ENCODE measurements at regions not wholly inside any gene's neighbourhood (a gene's known extent, or its start where the extent isn't known, plus 50 kb on each side); places are given as distances from the start of the nearest gene placed in this dataset.

GRCh38 chr10:27439101-27439500 lies 65.0 kb upstream of the RAB18 start:
- Histone ChIP-seq H3K27me3 (ENCODE audit: insufficient read depth, low read length, poor library complexity, severe bottlenecking) (no peaks in the 10 kb centered on the region), H4K20me1 (ENCODE audit: insufficient read depth, low read length, poor library complexity, severe bottlenecking) (no peaks in the 10 kb centered on the region), H3K4me1 (ENCODE audit: insufficient read depth, low read length, poor library complexity, severe bottlenecking) (no peaks in the 10 kb centered on the region), H3K4me2 (ENCODE audit: low read depth, low read length, poor library complexity, severe bottlenecking) (no peak overlapping the region), H3K79me2 (ENCODE audit: insufficient read depth, low read length) (no peaks in the 10 kb centered on the region), H3K36me3 (ENCODE audit: insufficient read depth, low read length) (no peaks in the 10 kb centered on the region), H3F3A (ENCODE audit: low read depth) (no peaks in the 10 kb centered on the region), H3K9ac (ENCODE audit: low read depth, low read length, poor library complexity, severe bottlenecking) (no peak overlapping the region), H3K4me3 (ENCODE audit: low read length, poor library complexity, severe bottlenecking) (no peak overlapping the region), H3K9me2 (replicated peaks; ENCODE audit: low read depth, low read length) (no peaks in the 10 kb centered on the region), H3K9me3 (ENCODE audit: insufficient read depth, low read depth, low read length) (no peaks in the 10 kb centered on the region), H2AFZ (ENCODE audit: low read length) (no peak overlapping the region)
- TF ChIP-seq, protein P1, sequence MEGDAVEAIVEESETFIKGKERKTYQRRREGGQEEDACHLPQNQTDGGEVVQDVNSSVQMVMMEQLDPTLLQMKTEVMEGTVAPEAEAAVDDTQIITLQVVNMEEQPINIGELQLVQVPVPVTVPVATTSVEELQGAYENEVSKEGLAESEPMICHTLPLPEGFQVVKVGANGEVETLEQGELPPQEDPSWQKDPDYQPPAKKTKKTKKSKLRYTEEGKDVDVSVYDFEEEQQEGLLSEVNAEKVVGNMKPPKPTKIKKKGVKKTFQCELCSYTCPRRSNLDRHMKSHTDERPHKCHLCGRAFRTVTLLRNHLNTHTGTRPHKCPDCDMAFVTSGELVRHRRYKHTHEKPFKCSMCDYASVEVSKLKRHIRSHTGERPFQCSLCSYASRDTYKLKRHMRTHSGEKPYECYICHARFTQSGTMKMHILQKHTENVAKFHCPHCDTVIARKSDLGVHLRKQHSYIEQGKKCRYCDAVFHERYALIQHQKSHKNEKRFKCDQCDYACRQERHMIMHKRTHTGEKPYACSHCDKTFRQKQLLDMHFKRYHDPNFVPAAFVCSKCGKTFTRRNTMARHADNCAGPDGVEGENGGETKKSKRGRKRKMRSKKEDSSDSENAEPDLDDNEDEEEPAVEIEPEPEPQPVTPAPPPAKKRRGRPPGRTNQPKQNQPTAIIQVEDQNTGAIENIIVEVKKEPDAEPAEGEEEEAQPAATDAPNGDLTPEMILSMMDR (conservative IDR thresholded peaks at IDR 0.05; ENCODE audit: low read length): no peak
- TF ChIP-seq EZH2phosphoT487 (IDR thresholded peaks at IDR 0.05; ENCODE audit: borderline replicate concordance): no peak

DNA sequence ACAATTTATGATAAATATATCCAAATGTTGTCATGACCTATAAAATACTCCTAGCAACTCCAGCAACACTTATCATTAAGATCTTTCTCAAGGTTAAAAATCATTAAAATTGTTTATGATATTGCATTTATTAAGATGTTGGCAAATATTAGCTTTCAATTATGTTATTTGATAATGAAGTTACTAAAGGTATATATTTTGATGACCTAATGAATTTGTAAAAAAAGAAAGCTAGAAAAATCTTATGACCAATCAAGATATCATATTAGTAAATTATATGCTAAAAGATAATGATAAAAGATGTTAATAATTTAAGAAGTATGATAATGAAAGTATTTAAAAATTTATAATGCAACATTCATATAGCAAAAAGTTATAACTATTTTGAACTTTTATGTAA lies 66.3 kb upstream of the RAB18 start:
- Histone ChIP-seq H3K79me2 (ENCODE audit: insufficient read depth, low read length) (no peaks in the 10 kb centered on the region), H3K9ac (ENCODE audit: low read depth, low read length, poor library complexity, severe bottlenecking) (no peak overlapping the region), H3K4me2 (ENCODE audit: low read depth, low read length, poor library complexity, severe bottlenecking) (no peak overlapping the region), H2AFZ (ENCODE audit: low read length) (no peak overlapping the region), H4K20me1 (ENCODE audit: insufficient read depth, low read length, poor library complexity, severe bottlenecking) (no peaks in the 10 kb centered on the region), H3K9me2 (replicated peaks; ENCODE audit: low read depth, low read length) (no peaks in the 10 kb centered on the region), H3F3A (ENCODE audit: low read depth) (no peaks in the 10 kb centered on the region), H3K4me3 (ENCODE audit: low read length, poor library complexity, severe bottlenecking) (no peak overlapping the region), H3K4me1 (ENCODE audit: insufficient read depth, low read length, poor library complexity, severe bottlenecking) (no peaks in the 10 kb centered on the region), H3K27me3 (ENCODE audit: insufficient read depth, low read length, poor library complexity, severe bottlenecking) (no peaks in the 10 kb centered on the region), H3K36me3 (ENCODE audit: insufficient read depth, low read length) (no peaks in the 10 kb centered on the region), H3K9me3 (ENCODE audit: insufficient read depth, low read depth, low read length) (no peaks in the 10 kb centered on the region)
- TF ChIP-seq EZH2phosphoT487 (IDR thresholded peaks at IDR 0.05; ENCODE audit: borderline replicate concordance): no peak
- TF ChIP-seq, protein P1 (conservative IDR thresholded peaks at IDR 0.05; ENCODE audit: low read length): no peak

GRCh38 chr10:27436710-27437109 lies 67.4 kb upstream of the RAB18 start:
- no peak for TF ChIP-seq EZH2phosphoT487 (IDR thresholded peaks at IDR 0.05; ENCODE audit: borderline replicate concordance)
- TF ChIP-seq, protein P1 (conservative IDR thresholded peaks at IDR 0.05; ENCODE audit: low read length): no peak
- Histone ChIP-seq H3K4me1 (ENCODE audit: insufficient read depth, low read length, poor library complexity, severe bottlenecking) (no peaks in the 10 kb centered on the region), H3K36me3 (ENCODE audit: insufficient read depth, low read length) (no peaks in the 10 kb centered on the region)

More at GRCh38 chr10:27436710-27437109, 67.4 kb upstream of the RAB18 start:
- Histone ChIP-seq H4K20me1 (ENCODE audit: insufficient read depth, low read length, poor library complexity, severe bottlenecking) (no peaks in the 10 kb centered on the region), H3K4me2 (ENCODE audit: low read depth, low read length, poor library complexity, severe bottlenecking) (no peak overlapping the region), H3K4me3 (ENCODE audit: low read length, poor library complexity, severe bottlenecking) (no peak overlapping the region), H3K27me3 (ENCODE audit: insufficient read depth, low read length, poor library complexity, severe bottlenecking) (no peaks in the 10 kb centered on the region), H3K79me2 (ENCODE audit: insufficient read depth, low read length) (no peaks in the 10 kb centered on the region), H3K9me2 (replicated peaks; ENCODE audit: low read depth, low read length) (no peaks in the 10 kb centered on the region), H3K9me3 (ENCODE audit: insufficient read depth, low read depth, low read length) (no peaks in the 10 kb centered on the region), H3F3A (ENCODE audit: low read depth) (no peaks in the 10 kb centered on the region), H2AFZ (ENCODE audit: low read length) (no peak overlapping the region), H3K9ac (ENCODE audit: low read depth, low read length, poor library complexity, severe bottlenecking) (no peak overlapping the region)
